Heart left ventricle (tissue), 13 donors: ENCODE measurements at regions not wholly inside any gene's neighbourhood (a gene's known extent, or its start where the extent isn't known, plus 50 kb on each side); places are given as distances from the start of the nearest gene placed in this dataset.
"Not testable (repeated sequence)": the region's sequence is repeated elsewhere in the genome, so short reads cannot be mapped to it uniquely, and the experiment has no call there.

ENCODE experiments used
- POLR2A ChIP-seq, 2 donors: fragments of 450-650 bp; IDR thresholded peaks; one replicate each; pipeline ENCODE4 v1.6.1; 2017; ENCODE audit warnings: antibody characterized with exemption in 2 of 2, mild to moderate bottlenecking in 2 of 2, moderate library complexity in 2 of 2
- TF ChIP-seq, protein P1 (sequence below), 12 donors: fragments of 200-600 bp; sonication (generic) in 4 of 12; IDR thresholded peaks; one replicate each; pipeline versions ENCODE4 v1.5.0 to v1.8.0; 2018 to 2022; ENCODE audit warnings: antibody characterized with exemption in 12 of 12, mild to moderate bottlenecking in 5 of 12
- donor health status: ischemic (EF 13 %, LVEDD 7.1; RV severe dilation, severe dysfunction).
- donor health status: DM: no; HTN: yes; CAD: no.
- donor health status: DM: no; HTN: no; CAD: no.
- donor health status: ischemic (EF 25% LVEDD 6.9; RV normal size, moderate dysfunction).
- donor health status: ischemic (EF 25% LVEDD 5.7; RV mildly dilated, moderate dysfunction).
- donor health status: ischemic (EF 35%, LVEDD 5.7; RV mildly dilated, moderate dysfunction).
- donor health status: nonischemic (EF 11% LVEDD 7.7; RV severe dilation, severe dysfunction).
- donor health status: DM: yes; HTN: yes; CAD: no.
- donor health status: PGD.
- donor health status: ischemic (EF 29% LVEDD 5.4; RV normal size, mild dysfunction).
- donor health status: nonischemic (EF 23%, LVEDD 6.1; RV moderate dilation, normal function).

DNA sequence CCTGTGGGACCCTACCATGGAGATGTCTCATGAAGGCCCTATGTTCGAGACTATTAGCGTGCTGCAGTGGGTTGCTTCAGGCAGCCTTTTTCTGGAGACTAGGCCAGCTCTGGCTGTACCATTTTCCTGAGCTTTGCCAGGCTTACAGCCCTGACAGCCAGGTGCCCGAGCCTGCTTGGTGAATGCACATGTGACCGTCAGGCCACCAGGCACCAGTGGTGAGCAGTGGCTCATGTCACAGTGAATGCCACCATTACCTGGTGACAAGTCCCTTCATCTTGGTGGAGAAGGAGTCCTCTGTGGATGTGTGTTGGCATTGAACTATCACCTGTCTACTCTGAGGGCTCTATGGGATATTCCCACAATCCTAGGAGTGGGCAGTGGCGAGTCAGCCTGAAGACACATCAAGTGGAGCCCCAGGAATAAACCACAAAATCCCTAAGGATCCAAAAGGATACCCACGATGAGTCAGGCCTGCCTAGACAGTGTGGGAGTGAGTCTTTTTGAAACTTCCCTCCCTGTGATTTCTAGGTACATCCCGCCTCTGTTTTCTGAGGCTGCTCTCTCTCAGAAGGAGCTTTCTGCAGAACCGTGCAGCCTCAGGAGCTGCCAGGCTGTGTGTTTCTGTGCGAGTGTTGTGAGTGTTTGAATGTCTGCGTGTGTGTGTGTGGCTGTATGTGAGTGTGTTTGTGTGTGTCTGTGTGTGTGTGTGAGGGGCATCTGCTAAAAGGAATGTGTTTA lies 282.0 kb upstream of the ZNF337 start:
- TF ChIP-seq, protein P1, sequence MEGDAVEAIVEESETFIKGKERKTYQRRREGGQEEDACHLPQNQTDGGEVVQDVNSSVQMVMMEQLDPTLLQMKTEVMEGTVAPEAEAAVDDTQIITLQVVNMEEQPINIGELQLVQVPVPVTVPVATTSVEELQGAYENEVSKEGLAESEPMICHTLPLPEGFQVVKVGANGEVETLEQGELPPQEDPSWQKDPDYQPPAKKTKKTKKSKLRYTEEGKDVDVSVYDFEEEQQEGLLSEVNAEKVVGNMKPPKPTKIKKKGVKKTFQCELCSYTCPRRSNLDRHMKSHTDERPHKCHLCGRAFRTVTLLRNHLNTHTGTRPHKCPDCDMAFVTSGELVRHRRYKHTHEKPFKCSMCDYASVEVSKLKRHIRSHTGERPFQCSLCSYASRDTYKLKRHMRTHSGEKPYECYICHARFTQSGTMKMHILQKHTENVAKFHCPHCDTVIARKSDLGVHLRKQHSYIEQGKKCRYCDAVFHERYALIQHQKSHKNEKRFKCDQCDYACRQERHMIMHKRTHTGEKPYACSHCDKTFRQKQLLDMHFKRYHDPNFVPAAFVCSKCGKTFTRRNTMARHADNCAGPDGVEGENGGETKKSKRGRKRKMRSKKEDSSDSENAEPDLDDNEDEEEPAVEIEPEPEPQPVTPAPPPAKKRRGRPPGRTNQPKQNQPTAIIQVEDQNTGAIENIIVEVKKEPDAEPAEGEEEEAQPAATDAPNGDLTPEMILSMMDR (IDR thresholded peaks at IDR 0.05), result not testable (repeated sequence)
- TF ChIP-seq POLR2A (IDR thresholded peaks at IDR 0.05), result not testable (repeated sequence)
